G401 (cell line): ENCODE measurements at regions not wholly inside any gene's neighbourhood (a gene's known extent, or its start where the extent isn't known, plus 50 kb on each side); places are given as distances from the start of the nearest gene placed in this dataset.
"Not testable (repeated sequence)": the region's sequence is repeated elsewhere in the genome, so short reads cannot be mapped to it uniquely, and the experiment has no call there.

Experiments used
- DNase-seq: peaks from one replicate; pipeline ENCODE4 v3.0.0-alpha.2; 2015; ENCODE audit warnings: low spot score
- in situ Hi-C: cut with HindIII; loops from 2 replicates; pipeline ENCODE4 v1.10.0; 2016; ENCODE audit warnings: low sequenced_read_pairs, mixed read lengths

DNA sequence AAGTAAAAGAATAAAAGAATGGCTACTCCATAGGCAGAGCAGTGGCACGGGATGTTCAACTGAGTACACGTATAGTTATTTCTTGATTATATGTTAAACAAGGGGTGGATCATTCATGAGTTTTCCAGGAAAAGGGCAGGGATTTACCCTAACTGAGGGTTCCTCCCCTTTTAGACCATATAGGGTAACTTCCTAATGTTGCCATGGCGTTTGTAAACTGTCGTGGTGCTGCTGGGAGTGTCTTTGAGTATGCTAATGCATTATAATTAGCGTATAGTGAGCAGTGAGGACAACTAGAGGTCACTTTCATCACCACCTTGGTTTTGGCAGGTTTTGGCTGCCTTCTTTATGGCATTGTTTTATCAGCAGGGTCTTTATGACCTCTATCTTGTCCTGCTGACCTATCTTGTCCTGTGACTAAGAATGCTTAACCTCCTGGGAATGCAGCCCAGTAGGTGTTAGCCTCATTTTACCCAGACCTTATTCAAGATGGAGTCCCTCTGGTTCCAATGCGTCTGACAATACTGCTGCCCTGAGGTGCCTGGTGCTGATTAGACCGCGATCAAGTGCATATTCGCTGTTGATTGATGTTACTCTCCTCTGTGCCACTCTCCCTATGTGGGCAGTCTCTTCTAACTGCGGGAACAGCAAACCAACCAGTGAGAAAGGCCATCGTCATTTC, 67.6 kb upstream of the AMN1 start:
- no peak for DNase-seq
- in situ Hi-C loops = no loop called here

DNA sequence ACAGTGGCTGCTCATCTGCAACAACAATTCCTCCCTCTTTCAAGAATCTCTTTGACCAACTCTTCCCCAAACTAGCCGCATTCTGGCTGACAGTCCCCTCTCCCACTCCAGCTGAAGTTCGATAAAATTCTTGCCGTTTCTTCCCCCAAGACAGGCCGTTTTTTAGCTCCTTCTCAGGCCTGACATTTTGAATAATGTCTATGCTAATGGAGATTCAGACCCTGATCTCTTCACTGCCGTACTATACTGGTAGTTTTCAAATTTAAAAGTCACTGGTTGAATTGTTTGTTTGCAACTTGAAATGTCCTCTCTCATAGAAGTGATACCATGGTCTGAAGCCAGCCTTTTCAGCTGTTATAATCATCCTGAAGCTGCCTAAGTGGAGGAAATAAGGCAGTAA, 65.9 kb upstream of the AMN1 start:
- in situ Hi-C loops = no loop called here
- DNase-seq = no peak

- DNase-seq, in situ Hi-C loops: not testable (repeated sequence)
Measured at GRCh38 chr12:31791265-31791664, 62.4 kb upstream of the AMN1 start.

- in situ Hi-C loops = no loop called here
- DNase-seq = no peak
Measured at GRCh38 chr12:31790759-31791158, 61.9 kb upstream of the AMN1 start.

DNA sequence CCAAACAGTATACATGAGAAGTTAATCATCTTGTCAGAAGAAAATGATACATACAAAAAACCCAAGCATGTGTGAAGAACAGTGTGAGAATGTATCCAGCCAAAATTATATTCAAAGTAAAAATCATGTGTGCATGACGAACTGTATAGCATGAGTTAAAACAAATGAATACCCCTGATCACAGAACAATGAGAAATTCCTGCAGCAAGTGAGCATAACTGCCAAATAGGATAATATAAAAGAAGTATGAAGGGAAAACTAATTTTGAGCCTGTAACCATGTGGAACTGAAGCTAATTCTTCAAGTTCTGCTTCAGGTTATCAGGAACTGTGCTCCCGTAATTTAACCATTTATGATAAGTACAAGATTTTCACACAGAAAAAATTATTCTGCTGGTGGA, 56.5 kb upstream of the AMN1 start:
- no peak for DNase-seq
- in situ Hi-C loops = no loop called here

DNA sequence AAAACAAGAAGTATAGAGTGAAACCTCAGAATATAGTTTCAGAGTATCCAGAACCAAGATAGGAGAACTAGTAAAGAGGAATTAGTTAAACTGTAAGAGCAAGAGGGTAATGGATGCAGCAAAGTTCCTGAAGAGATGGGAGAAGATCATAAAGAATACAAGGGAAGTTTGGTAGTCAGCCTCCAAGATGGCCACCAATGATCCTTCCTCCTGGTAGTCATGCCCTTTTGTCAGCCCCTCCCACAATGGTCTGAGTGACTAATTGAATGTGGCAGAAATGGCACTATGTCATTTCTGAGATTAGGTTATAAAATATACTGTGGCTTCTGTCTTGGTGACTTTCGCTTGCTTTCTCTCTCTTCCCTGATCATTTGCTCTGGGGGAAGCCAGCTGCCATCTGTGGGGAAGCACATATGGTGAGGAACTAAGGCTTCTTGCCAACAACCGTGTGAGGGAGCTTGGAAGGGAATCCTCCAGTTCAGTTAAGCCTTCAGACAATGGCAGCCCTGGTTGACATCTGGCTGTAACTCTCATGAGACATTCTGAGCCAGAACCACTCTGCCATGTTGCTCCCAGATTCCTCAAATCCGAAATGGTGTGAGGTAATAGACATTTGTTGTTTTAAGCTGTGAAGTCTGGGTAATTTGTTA, 55.3 kb upstream of the AMN1 start:
- in situ Hi-C loops = no loop called here
- no peak for DNase-seq

DNA sequence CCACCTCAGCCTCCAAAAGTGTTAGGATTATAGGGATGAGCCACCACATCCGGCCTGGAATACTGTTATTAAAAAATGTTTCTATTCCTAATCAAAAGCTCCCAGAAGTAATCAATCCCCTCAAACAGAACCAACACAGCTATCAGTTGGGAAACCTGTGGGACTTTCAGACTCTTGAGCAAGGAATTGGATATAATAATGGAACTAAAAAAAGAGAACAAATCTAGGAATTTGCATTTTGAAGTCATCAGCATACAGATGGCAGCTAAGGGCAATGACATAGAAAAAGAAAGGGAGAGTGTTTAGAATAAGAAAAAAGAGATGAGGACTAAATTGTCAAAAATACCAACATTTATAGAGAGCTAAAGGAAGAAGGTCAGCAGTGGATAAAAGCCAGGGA, 54.7 kb upstream of the AMN1 start:
- no peak for DNase-seq
- in situ Hi-C loops = no loop called here

DNA sequence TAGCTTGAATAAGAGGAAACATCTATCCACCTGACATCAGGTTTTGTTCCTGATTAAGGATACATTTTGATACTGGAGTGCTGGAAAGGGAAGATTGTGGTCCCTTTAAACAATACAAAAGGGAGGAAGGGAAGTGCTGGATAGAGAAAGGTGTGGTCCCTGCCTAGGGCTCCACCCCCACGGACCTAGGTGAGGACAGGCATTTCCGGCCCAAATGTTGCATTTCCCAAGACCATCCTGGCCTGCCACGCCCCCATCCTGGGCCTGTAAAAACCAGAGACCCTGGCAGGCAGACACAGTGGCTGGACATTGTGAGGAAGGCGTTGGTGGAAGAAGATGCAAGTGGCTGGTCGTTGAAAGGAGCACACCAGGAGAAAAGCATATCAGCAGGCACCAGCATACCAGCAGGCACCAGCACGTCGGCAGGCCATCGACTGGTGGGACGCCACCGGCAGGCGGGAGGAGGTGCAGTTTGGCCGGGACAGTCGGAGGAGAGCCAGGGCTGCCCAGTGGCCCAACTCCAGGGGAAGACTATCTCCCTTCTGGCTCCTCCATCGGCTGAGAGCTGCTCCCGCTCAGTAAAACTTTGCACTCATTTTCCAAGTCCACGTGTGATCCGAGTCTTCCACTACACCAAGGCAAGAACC, 53.2 kb upstream of the AMN1 start:
- in situ Hi-C loops = no loop called here
- no peak for DNase-seq

GRCh38 chr12:31780096-31780495, 51.3 kb upstream of the AMN1 start:
- in situ Hi-C loops = no loop called here
- no peak for DNase-seq

- DNase-seq = no peak
- in situ Hi-C loops = no loop called here
Measured at GRCh38 chr12:31778687-31779086, 49.9 kb upstream of the AMN1 start.
